ENCODE measurements at regions not wholly inside any gene's neighbourhood (a gene's known extent, or its start where the extent isn't known, plus 50 kb on each side); places are given as distances from the start of the nearest gene placed in this dataset.

DNA sequence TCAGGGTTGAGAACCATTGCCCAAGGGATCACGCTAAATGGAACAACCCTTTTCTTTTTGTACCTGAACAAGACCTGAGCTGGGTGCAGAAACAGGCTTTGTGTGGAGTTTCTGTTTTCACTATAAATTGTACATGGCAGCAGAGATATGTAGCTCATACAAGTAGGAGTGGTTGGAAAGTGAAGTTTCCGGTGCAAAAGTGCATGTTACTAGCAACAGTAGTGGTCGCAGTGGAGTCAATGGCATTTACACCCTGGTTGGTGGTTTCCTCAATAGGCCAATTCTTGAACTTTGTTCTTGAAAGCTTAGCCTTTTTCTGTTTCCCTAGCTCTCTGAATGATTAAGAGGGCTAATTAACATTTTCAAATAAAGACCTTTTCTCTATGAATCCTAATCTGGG is 170.7 kb downstream of the NEBL start:
- no peak overlapping the region for H3K4me3 Mint-ChIP-seq
- H3K27me3 Mint-ChIP-seq (ENCODE audit: low read depth), result no peaks in the 10 kb centered on the region
- no peaks in the 10 kb centered on the region for H3K36me3 Mint-ChIP-seq (ENCODE audit: low read depth)

DNA sequence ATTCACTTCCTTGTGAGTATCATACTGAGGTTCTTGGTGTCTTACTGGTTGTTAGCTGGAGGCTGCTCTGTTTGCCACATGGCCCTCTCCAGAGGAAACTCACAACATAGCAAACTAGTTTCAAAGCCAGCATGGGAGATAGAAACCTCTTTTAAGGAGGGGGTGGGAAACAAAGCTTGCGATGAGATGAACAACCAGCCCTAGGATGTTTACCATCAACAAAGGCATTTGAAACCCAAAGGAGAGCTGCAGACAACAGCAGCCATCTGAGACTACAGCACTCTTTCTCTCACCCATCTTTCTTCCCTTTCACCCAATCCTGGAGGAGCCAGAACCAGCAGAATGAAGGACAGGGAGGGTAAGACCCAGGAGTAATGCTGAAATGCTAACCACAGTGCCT is 182.1 kb downstream of the NEBL start:
- H3K4me1 Mint-ChIP-seq (ENCODE audit: low read depth), result no peaks in the 10 kb centered on the region
- H3K4me3 Mint-ChIP-seq, result no peak overlapping the region
- peaks cover 28% of the 10 kb centered on the region for H3K9me3 Mint-ChIP-seq
- no peak overlapping the region for H3K27ac Mint-ChIP-seq
- no peaks in the 10 kb centered on the region for H3K36me3 Mint-ChIP-seq (ENCODE audit: low read depth)
- no peaks in the 10 kb centered on the region for H3K27me3 Mint-ChIP-seq (ENCODE audit: low read depth)

More for the DNA sequence above, 170.7 kb downstream of the NEBL start:
- Mint-ChIP-seq H3K27ac (no peak overlapping the region), H3K9me3 (peaks cover 15% of the 10 kb centered on the region), H3K4me1 (ENCODE audit: low read depth) (no peaks in the 10 kb centered on the region)

DNA sequence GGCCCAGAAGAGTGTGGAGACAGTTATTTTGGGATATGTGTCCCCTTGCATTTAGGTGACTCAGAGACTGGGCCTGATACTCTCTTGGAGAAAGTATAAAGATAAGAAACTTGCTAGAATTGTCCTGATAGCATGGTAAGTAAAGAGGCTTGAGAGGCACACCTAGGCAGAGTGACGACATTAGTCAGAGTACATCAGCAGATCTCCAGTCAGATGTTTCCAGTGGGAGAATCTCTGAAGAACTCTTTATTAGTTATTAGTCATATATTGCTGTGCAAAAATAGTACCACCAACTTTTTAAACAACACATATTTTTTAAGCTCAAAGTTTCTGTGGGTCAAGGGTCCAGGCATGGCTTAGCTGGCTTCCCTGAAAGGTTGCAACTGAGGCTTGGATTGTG is 182.6 kb downstream of the NEBL start:
- no peaks in the 10 kb centered on the region for H3K4me1 Mint-ChIP-seq (ENCODE audit: low read depth)
- no peak overlapping the region for H3K27ac Mint-ChIP-seq

DNA sequence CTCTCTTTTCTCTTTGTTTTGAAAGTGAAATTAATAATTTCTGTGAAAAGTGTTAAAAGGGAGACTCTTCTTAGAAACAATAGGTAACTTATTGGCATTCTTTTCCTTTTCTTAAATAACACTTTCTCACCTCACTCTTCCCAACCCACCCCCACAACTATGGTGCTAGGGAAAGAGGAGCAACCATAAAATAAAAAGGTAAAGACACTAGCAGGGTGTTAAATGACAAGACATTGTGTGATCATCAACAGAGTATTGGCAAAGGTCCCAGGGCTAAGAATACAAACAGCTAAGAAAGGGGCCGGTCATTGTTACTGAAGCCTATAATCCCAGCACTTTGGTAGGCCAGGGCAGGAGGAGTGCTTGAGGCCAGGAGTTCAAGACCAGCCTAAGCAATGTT is 183.7 kb downstream of the NEBL start:
- H3K4me3 Mint-ChIP-seq, result no peak overlapping the region

More for the DNA sequence above, 182.6 kb downstream of the NEBL start:
- H3K27me3 Mint-ChIP-seq (ENCODE audit: low read depth), result no peaks in the 10 kb centered on the region
- H3K4me3 Mint-ChIP-seq, result no peak overlapping the region
- H3K9me3 Mint-ChIP-seq, result peaks cover 28% of the 10 kb centered on the region
- no peaks in the 10 kb centered on the region for H3K36me3 Mint-ChIP-seq (ENCODE audit: low read depth)

DNA sequence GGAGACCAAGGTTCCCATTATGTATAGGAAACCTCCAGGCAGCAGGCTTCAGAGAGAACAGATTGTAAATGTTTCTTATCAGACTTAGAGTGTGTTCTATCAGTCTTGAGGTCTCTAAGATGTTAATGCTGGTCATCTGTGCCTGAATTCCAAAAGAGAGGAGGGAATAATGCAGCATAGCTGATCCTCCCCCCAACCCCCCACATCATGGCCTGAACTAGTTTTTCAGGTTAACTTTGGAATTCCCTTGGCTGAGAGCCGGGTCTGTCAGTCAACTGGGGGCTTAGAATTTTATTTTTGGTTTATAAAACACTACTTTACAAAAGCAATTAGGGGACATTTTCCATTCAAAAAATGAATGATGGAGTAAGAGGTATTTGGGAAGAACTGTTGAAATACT is 184.3 kb downstream of the NEBL start:
- peaks cover 31% of the 10 kb centered on the region for H3K9me3 Mint-ChIP-seq
- H3K27me3 Mint-ChIP-seq (ENCODE audit: low read depth), result no peaks in the 10 kb centered on the region
- no peak overlapping the region for H3K27ac Mint-ChIP-seq
- no peak overlapping the region for H3K4me3 Mint-ChIP-seq
- no peaks in the 10 kb centered on the region for H3K36me3 Mint-ChIP-seq (ENCODE audit: low read depth)
- H3K4me1 Mint-ChIP-seq (ENCODE audit: low read depth), result no peaks in the 10 kb centered on the region

More for the DNA sequence above, 183.7 kb downstream of the NEBL start:
- Mint-ChIP-seq H3K27me3 (ENCODE audit: low read depth) (no peaks in the 10 kb centered on the region), H3K4me1 (ENCODE audit: low read depth) (no peaks in the 10 kb centered on the region), H3K9me3 (peaks cover 32% of the 10 kb centered on the region), H3K27ac (no peak overlapping the region), H3K36me3 (ENCODE audit: low read depth) (no peaks in the 10 kb centered on the region)

DNA sequence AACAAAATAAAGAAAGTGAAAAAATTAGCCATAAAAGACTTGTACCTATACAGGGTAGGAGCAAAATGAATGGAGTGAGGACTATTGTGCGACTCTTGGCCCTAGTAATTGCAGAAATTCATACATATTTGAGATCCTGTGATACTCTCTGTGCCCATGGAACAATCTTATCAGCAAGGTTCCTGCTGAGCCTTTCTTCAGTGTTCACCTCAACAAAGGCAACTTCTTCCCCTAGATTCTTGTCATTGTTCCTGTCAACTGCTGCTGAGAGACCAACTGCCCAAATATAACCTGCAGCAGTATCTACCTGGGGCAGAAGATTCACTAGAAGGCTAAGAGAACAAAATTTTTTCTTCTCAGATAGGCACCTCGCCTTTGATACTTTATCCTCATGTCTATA is 187.4 kb downstream of the NEBL start:
- Mint-ChIP-seq H3K4me1 (ENCODE audit: low read depth) (no peaks in the 10 kb centered on the region), H3K4me3 (no peak overlapping the region), H3K27me3 (ENCODE audit: low read depth) (no peaks in the 10 kb centered on the region)

DNA sequence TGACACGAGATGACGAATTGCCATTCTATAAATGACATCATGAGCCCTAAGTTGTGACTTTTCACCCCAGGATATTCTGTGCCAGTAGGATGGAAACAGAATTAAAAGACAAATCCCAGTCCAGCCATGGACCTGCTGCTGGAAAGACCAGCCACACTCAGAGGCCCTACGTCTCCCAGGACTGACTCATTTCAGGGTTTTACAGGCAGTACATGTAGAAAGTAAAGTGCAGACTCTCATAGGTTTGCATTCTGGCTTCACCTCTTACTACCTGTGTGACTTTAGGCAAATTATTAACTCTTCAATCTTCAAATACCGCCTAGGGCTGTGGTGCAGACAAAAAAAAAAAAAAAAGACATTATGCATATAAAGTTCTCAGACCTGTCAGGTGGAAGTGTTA is 188.8 kb downstream of the NEBL start:
- H3K27ac Mint-ChIP-seq, result no peak overlapping the region
- H3K27me3 Mint-ChIP-seq (ENCODE audit: low read depth), result no peaks in the 10 kb centered on the region
- H3K4me1 Mint-ChIP-seq (ENCODE audit: low read depth), result no peaks in the 10 kb centered on the region
- peaks cover 48% of the 10 kb centered on the region for H3K9me3 Mint-ChIP-seq
- no peaks in the 10 kb centered on the region for H3K36me3 Mint-ChIP-seq (ENCODE audit: low read depth)
- no peak overlapping the region for H3K4me3 Mint-ChIP-seq

More for the DNA sequence above, 187.4 kb downstream of the NEBL start:
- Mint-ChIP-seq H3K36me3 (ENCODE audit: low read depth) (no peaks in the 10 kb centered on the region), H3K27ac (no peak overlapping the region), H3K9me3 (peaks cover 40% of the 10 kb centered on the region)

DNA sequence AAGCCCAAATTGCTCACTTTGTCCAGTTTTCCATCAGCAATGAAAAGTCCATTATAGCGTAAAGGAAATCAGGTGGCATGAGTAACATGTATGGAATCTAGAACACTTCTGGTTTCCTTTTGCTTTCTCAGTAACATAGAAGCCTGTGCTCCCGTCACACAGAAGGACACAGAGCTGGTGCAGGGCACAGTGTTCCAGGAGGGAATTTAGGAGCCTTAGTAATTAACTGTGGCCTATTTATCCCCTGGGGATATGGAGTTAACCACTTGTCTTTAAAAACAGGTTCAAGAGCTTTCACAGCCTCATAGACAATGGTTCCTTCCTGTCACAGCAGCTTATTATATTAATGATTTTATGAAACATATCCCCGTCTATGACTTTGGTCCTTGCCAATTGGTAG is 189.9 kb downstream of the NEBL start:
- H3K4me1 Mint-ChIP-seq (ENCODE audit: low read depth), result no peaks in the 10 kb centered on the region
- no peaks in the 10 kb centered on the region for H3K27me3 Mint-ChIP-seq (ENCODE audit: low read depth)
- no peak overlapping the region for H3K4me3 Mint-ChIP-seq
- peaks cover 40% of the 10 kb centered on the region for H3K9me3 Mint-ChIP-seq
- H3K27ac Mint-ChIP-seq, result no peak overlapping the region
- no peaks in the 10 kb centered on the region for H3K36me3 Mint-ChIP-seq (ENCODE audit: low read depth)

DNA sequence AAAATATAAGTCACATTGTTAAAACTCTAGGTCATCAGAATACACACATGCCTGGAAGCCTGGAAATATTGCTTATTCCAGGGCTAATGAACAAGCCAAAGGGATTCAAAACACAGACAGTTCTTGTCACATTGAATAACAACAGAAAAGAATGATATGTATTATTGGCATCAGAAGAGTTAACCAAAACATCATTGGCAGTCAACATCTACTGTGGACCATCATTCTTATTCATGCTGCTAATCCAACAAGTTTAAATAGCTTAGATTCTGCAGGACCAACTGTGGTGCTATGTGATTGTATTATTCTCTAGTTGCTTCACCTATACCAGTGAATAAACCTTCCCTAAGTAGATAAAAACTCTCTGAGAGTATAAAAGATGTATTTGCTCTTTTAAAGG is 198.3 kb downstream of the NEBL start:
- no peaks in the 10 kb centered on the region for H3K4me1 Mint-ChIP-seq (ENCODE audit: low read depth)
- H3K36me3 Mint-ChIP-seq (ENCODE audit: low read depth), result no peaks in the 10 kb centered on the region
- H3K27me3 Mint-ChIP-seq (ENCODE audit: low read depth), result no peaks in the 10 kb centered on the region
- no peak overlapping the region for H3K27ac Mint-ChIP-seq
- H3K4me3 Mint-ChIP-seq, result no peak overlapping the region
- H3K9me3 Mint-ChIP-seq, result peaks cover 4% of the 10 kb centered on the region

DNA sequence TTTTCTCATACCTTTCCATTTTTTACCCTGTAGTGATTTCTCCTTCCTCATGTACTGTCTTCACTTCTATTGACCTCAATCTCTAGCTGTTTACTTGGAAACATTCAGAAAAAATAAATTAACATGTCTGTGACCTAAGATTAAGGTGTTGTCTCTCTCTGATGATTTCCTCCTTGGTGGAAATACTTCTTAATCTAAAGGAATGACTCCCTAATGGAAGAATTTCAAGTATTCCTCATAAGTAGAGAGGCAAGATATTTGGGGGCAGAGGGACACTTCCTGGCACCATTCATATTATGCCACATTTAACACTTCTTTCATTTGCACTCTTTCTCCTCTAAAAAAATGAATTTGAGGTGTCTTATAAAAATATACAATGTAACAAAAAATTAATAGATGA is 202.8 kb downstream of the NEBL start:
- no peaks in the 10 kb centered on the region for H3K36me3 Mint-ChIP-seq (ENCODE audit: low read depth)
- no peak overlapping the region for H3K4me3 Mint-ChIP-seq
- H3K27ac Mint-ChIP-seq, result no peak overlapping the region
- peaks cover 5% of the 10 kb centered on the region for H3K9me3 Mint-ChIP-seq
- H3K27me3 Mint-ChIP-seq (ENCODE audit: low read depth), result no peaks in the 10 kb centered on the region
- H3K4me1 Mint-ChIP-seq (ENCODE audit: low read depth), result no peaks in the 10 kb centered on the region

DNA sequence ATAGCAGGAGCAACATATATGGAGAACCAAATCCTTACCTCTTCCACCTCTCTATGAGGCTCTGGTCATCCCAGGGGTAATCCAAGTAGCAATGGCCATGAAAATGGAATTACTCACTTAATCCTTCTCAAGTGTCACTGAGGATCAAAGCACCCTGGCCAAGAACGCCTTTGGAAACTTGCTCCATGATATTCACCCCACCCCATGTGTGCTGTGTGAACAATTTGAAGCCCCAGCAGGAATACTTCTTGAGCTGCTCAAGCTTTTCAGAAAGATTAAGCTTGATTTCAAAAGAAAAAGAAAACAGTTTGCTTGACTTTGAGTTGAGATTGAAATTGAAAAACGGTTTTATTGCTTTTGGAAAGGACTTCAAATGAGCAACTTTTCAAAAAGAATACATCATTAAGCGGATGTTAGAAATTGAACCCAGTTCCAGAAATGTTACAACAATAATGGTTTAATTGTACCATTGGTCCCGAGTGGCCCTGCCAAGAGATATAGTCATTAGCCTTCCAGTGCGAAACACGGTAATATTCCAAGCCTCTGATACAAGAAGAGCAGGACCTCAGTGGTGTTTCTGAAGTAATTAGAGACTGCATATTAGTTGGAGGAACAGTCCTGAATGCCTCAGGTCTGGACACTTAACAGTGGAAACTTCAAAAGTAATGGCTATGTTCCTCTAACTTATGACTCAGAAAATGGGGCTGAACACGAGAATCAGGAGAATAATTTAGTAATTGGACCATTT is 208.1 kb downstream of the NEBL start:
- peaks cover 5% of the 10 kb centered on the region for H3K9me3 Mint-ChIP-seq
- H3K4me3 Mint-ChIP-seq, result no peak overlapping the region
- H3K27ac Mint-ChIP-seq, result no peak overlapping the region
- H3K27me3 Mint-ChIP-seq (ENCODE audit: low read depth), result no peaks in the 10 kb centered on the region
- no peaks in the 10 kb centered on the region for H3K4me1 Mint-ChIP-seq (ENCODE audit: low read depth)
- H3K36me3 Mint-ChIP-seq (ENCODE audit: low read depth), result no peaks in the 10 kb centered on the region

DNA sequence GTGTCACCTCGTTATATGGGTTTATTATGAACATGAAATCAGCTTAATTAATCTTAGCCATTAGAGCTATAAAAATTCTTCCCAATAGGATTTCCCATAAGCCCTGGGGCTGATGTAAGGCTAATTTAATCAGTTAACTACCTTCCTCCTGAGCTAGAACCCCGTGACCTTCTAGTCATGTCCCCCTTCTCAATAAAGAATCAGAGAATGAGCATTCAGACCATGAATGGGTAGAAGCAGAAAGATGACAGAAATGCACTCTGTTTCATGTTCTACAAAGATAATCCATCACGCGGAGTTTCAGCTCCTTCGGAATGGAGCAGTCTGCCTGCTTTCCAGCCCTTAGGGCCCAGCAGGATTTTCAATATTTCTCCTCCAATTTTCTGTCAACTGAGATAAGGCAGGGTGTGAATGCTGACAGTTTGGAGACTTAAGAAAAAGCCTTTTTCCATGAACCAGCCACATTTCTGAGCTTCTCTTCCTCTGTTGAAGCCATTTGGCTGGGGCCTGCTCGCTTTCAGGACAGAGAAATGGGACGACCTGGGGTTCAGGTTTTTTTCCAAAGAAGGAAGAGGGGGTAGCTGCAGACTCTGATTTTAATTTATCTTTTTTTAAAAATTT is 211.0 kb downstream of the NEBL start:
- peaks cover 16% of the 10 kb centered on the region for H3K9me3 Mint-ChIP-seq
- H3K27me3 Mint-ChIP-seq (ENCODE audit: low read depth), result no peaks in the 10 kb centered on the region
- no peak overlapping the region for H3K27ac Mint-ChIP-seq
- no peaks in the 10 kb centered on the region for H3K4me1 Mint-ChIP-seq (ENCODE audit: low read depth)
- no peaks in the 10 kb centered on the region for H3K36me3 Mint-ChIP-seq (ENCODE audit: low read depth)
- H3K4me3 Mint-ChIP-seq, result no peak overlapping the region

DNA sequence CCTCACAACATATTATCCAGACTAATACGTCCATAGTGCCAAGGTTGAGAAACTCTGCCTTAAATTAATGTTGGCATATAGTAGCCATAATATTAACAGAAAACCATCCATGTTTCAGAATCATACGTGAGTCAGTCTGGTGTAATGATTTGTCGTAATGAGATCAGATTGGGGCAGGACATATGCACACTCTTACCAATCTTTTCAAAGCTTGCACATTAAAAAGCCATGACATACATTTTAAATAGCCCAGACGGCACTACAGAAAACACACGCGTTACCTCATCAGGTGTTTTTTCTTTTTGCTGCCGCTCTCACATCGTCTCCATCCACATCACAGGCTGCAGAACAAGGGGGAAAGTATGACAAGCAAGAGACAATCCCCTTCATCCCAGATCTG is 211.6 kb downstream of the NEBL start:
- Mint-ChIP-seq H3K4me1 (ENCODE audit: low read depth) (no peaks in the 10 kb centered on the region), H3K27ac (no peak overlapping the region), H3K27me3 (ENCODE audit: low read depth) (no peaks in the 10 kb centered on the region), H3K4me3 (no peak overlapping the region), H3K9me3 (peaks cover 14% of the 10 kb centered on the region), H3K36me3 (ENCODE audit: low read depth) (no peaks in the 10 kb centered on the region)

DNA sequence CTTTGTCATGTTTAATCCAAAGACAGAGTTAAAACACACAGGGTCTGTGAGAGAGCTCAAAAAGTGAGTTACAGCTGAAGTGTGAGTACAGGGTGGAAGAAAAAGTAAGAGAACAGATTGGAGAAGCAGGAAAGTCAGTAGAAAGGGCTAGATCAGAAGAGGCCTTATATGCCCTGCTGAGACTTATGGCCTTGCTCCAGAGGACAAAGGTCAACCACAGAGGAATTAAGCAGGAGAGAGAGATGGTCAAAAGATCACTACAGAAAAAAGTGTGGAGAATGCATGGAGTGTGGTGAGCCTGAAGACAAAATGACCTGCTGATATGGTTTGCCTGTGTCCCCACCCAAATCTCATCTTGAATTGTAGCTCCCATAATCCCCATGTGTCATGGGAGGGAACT is 213.8 kb downstream of the NEBL start:
- H3K27me3 Mint-ChIP-seq (ENCODE audit: low read depth), result no peaks in the 10 kb centered on the region
- peaks cover 24% of the 10 kb centered on the region for H3K9me3 Mint-ChIP-seq
- no peaks in the 10 kb centered on the region for H3K4me1 Mint-ChIP-seq (ENCODE audit: low read depth)
- H3K4me3 Mint-ChIP-seq, result no peak overlapping the region
- H3K27ac Mint-ChIP-seq, result no peak overlapping the region
- H3K36me3 Mint-ChIP-seq (ENCODE audit: low read depth), result no peaks in the 10 kb centered on the region

DNA sequence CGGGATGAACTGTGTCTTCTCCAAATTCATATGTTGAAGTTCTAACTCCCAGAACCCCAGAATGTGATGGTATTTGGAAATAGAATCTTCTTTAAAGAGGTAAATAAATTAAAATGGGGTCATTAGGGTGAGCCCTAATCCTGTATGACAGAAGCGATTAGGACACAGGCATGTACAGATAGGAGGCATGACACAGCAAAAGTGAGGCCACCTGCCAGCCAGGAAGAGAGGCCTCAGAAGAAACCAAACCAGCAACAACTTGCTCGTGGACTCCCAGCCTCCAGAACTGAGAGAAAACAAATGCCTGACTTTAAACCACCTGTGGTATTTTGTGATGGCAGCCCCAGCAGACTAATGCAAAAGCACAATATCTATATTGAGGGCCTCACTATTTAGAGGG is 214.3 kb downstream of the NEBL start:
- no peaks in the 10 kb centered on the region for H3K36me3 Mint-ChIP-seq (ENCODE audit: low read depth)
- H3K9me3 Mint-ChIP-seq, result peaks cover 24% of the 10 kb centered on the region
- H3K27ac Mint-ChIP-seq, result no peak overlapping the region
- no peak overlapping the region for H3K4me3 Mint-ChIP-seq
- H3K27me3 Mint-ChIP-seq (ENCODE audit: low read depth), result no peaks in the 10 kb centered on the region
- no peaks in the 10 kb centered on the region for H3K4me1 Mint-ChIP-seq (ENCODE audit: low read depth)
